Ovary (tissue), 7 donors: ENCODE measurements at regions not wholly inside any gene's neighbourhood (a gene's known extent, or its start where the extent isn't known, plus 50 kb on each side); places are given as distances from the start of the nearest gene placed in this dataset.

Source experiments
- DNase-seq, 5 donors: peaks; one replicate each; pipeline ENCODE4 v3.0.0-alpha.2; 2019 to 2020
- H3K27ac ChIP-seq, 2 donors: fragments of 200-600 bp; one replicate each; pipeline versions ENCODE4 v1.5.1 to v1.8.0; 2019 to 2022
- H3K27me3 ChIP-seq: fragments of 200-600 bp; one replicate; pipeline ENCODE4 v1.8.0; 2022
- H3K36me3 ChIP-seq: fragments of 200-600 bp; sonication (generic); one replicate; pipeline ENCODE4 v1.5.1; 2019
- H3K4me1 ChIP-seq: one replicate; pipeline ENCODE4 v1.8.1; 2013; ENCODE audit warnings: mild to moderate bottlenecking, moderate library complexity; ENCODE audit not compliant: insufficient read depth
- H3K4me3 ChIP-seq: fragments of 200-600 bp; sonication (generic); one replicate; pipeline ENCODE4 v1.5.1; 2017
- H3K9me3 ChIP-seq, 2 donors: fragments of 200-600 bp in 1 of 2; sonication (generic) in 1 of 2; one replicate each; pipeline versions ENCODE4 v1.5.1 to v1.8.1; 2013 to 2019; ENCODE audit warnings: mild to moderate bottlenecking in 1 of 2, moderate library complexity in 1 of 2
- EP300 ChIP-seq: sonication (generic); formaldehyde crosslinking; IDR thresholded peaks from one replicate; pipeline ENCODE4 v1.6.1; 2017; ENCODE audit warnings: antibody characterized with exemption
- POLR2A ChIP-seq: fragments of 450-650 bp; IDR thresholded peaks from one replicate; pipeline ENCODE4 v1.6.1; 2017; ENCODE audit warnings: antibody characterized with exemption, mild to moderate bottlenecking, moderate library complexity
- WGBS, 3 donors: extraction: QIAGEN DNeasy Blood & Tissue Kit in 1 of 3; methylation state at CpG; one replicate each; pipeline versions ENCODE4 v1.1.5 to v1.1.7; 2013 to 2017; 5-methylcytosine and 5-hydroxymethylcytosine counted together
- intact Hi-C, 4 donors: fragments of 100-400 bp; cut with DNase I; formaldehyde crosslinking; loops; one replicate each; pipeline versions ENCODE4 v1.11.0 to v1.15.1; 2022 to 2023
- TF ChIP-seq, protein P1 (sequence below), 3 donors: fragments of 450-650 bp in 2 of 3; fragments of 200-600 bp in 1 of 3; IDR thresholded peaks; one replicate each; pipeline versions ENCODE4 v1.5.1 to v1.8.0; 2016 to 2022; ENCODE audit warnings: antibody characterized with exemption in 3 of 3, mild to moderate bottlenecking in 1 of 3
- donor health status: DM: no; HTN: no; CAD: no; lungs with moderate emphysema.
- donor health status: DM: no; HTN: no; CAD: no.
- donor health status: Bipolar disorder and iron deficiency.
- donor health status: DM: no; HTN: no; CAD: no.
- donor health status: DM: yes; HTN: yes; CAD: no.

- Histone ChIP-seq H3K4me1 (no peaks in the 10 kb centered on the region), H3K4me3 (no peak overlapping the region), H3K36me3 (no peaks in the 10 kb centered on the region), H3K9me3 (no peaks in the 10 kb centered on the region), H3K27me3 (no peaks in the 10 kb centered on the region), H3K27ac (no peak overlapping the region)
- no peak for DNase-seq
- intact Hi-C loops: no loop called here
- TF ChIP-seq, protein P1, sequence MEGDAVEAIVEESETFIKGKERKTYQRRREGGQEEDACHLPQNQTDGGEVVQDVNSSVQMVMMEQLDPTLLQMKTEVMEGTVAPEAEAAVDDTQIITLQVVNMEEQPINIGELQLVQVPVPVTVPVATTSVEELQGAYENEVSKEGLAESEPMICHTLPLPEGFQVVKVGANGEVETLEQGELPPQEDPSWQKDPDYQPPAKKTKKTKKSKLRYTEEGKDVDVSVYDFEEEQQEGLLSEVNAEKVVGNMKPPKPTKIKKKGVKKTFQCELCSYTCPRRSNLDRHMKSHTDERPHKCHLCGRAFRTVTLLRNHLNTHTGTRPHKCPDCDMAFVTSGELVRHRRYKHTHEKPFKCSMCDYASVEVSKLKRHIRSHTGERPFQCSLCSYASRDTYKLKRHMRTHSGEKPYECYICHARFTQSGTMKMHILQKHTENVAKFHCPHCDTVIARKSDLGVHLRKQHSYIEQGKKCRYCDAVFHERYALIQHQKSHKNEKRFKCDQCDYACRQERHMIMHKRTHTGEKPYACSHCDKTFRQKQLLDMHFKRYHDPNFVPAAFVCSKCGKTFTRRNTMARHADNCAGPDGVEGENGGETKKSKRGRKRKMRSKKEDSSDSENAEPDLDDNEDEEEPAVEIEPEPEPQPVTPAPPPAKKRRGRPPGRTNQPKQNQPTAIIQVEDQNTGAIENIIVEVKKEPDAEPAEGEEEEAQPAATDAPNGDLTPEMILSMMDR (IDR thresholded peaks at IDR 0.05): no peak
- TF ChIP-seq EP300 (no peak), POLR2A (no peak)
- 89 to 94% (median 92%) methylated on average over 1 of the region's 1 CpG for WGBS, 3 donors
Observed at GRCh38 chr3:171933441-171933840, 90.3 kb downstream of the TMEM212 start.

- 77 to 88% (median 81%) methylated on average over 7 of the region's 7 CpGs for WGBS, 3 donors
- Histone ChIP-seq H3K36me3 (no peaks in the 10 kb centered on the region), H3K27ac (no peak overlapping the region), H3K4me1 (no peaks in the 10 kb centered on the region), H3K9me3 (no peaks in the 10 kb centered on the region), H3K4me3 (no peak overlapping the region), H3K27me3 (no peaks in the 10 kb centered on the region)
- intact Hi-C loops: no loop called here
- DNase-seq: no peak
- TF ChIP-seq EP300 (no peak), POLR2A (no peak)
- TF ChIP-seq, protein P1 (IDR thresholded peaks at IDR 0.05): no peak
Observed at GRCh38 chr3:171935261-171936123, 92.3 kb downstream of the TMEM212 start.

- Histone ChIP-seq H3K27ac (no peak overlapping the region), H3K27me3 (no peaks in the 10 kb centered on the region), H3K4me1 (no peaks in the 10 kb centered on the region), H3K9me3 (no peaks in the 10 kb centered on the region), H3K36me3 (no peaks in the 10 kb centered on the region), H3K4me3 (no peak overlapping the region)
- TF ChIP-seq, protein P1 (IDR thresholded peaks at IDR 0.05): no peak
- TF ChIP-seq POLR2A: no peak
- TF ChIP-seq EP300: no peak
- DNase-seq: no peak
- 90 to 96% (median 92%) methylated on average over 6 of the region's 6 CpGs for WGBS, 3 donors
- intact Hi-C loops: no loop called here
Observed at GRCh38 chr3:171936191-171936841, 93.2 kb downstream of the TMEM212 start.

DNA sequence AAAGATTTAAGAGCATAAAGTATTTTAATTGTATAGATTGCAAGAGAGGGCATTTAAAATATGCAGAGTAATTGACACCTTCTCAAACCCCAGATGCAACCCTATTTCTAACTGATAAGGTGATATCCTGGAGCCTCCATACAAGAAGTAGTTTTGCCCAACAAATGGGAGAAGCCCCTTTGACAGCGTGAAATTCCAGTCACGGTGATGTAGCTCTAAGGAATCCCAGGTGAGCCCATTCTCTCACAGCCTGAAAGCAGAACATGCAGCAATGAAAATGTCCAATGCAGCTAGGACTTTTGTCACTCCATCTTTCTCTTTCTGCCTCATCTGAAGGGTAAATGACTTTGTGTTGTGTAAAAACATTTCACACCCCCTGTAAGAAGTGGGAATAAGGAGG lies 96.4 kb downstream of the TMEM212 start:
- intact Hi-C loops: no loop called here
- H3K9me3 ChIP-seq: no peaks in the 10 kb centered on the region
- no peaks in the 10 kb centered on the region for H3K27me3 ChIP-seq
- 95 to 100% (median 98%) methylated on average over 2 of the region's 2 CpGs for WGBS, 3 donors
- no peaks in the 10 kb centered on the region for H3K36me3 ChIP-seq
- no peaks in the 10 kb centered on the region for H3K4me1 ChIP-seq
- TF ChIP-seq, protein P1 (IDR thresholded peaks at IDR 0.05): no peak
- TF ChIP-seq EP300 (no peak), POLR2A (no peak)
- DNase-seq: no peak
- no peak overlapping the region for H3K27ac ChIP-seq
- no peak overlapping the region for H3K4me3 ChIP-seq
